GM10248 (cell line): ENCODE measurements at regions not wholly inside any gene's neighbourhood (a gene's known extent, or its start where the extent isn't known, plus 50 kb on each side); places are given as distances from the start of the nearest gene placed in this dataset.

Experiments
- CTCF ChIA-PET: fragments of 300-600 bp; sonication (Branson Sonifier 250); formaldehyde crosslinking; extraction: SDS; loops from one replicate; lab custom pipeline; 2021; ENCODE audit warnings: antibody characterized with exemption; lab: Yijun Ruan, JAX
- POLR2A ChIA-PET: fragments of 350-650 bp; sonication (Branson Sonifier 250); formaldehyde crosslinking; extraction: SDS; loops from one replicate; lab custom pipeline; 2020; ENCODE audit warnings: antibody characterized with exemption; lab: Yijun Ruan, JAX
- DNase-seq: peaks from one replicate; pipeline ENCODE4 v3.0.0; 2012; ENCODE audit errors: extremely low spot score
- CTCF ChIP-seq: IDR thresholded peaks from 2 replicates; pipeline ENCODE4 v1.5.1; 2012; ENCODE audit warnings: mild to moderate bottlenecking, low read depth; ENCODE audit errors: extremely low read depth, missing control alignments, control extremely low read depth

- CTCF ChIA-PET: no interaction called here
- no peak for DNase-seq
- TF ChIP-seq CTCF: no peak
- POLR2A ChIA-PET: no interaction called here
Measured at GRCh38 chr4:126250006-126250405, 935.3 kb downstream of the FAT4 start.

GRCh38 chr4:126251169-126251568, 936.4 kb downstream of the FAT4 start:
- CTCF ChIA-PET: interaction anchor here (1.3 kb wide), 1 partner anchor 14 kb away, joined by 3 read pairs; no protein-coding TSS in a partner anchor
- POLR2A ChIA-PET: no interaction called here
- no peak for TF ChIP-seq CTCF
- DNase-seq: no peak

- no peak for TF ChIP-seq CTCF
- ChIA-PET CTCF (no interaction called here), POLR2A (no interaction called here)
- DNase-seq: no peak
Measured at GRCh38 chr4:126262665-126263064, 947.9 kb downstream of the FAT4 start.

- TF ChIP-seq CTCF: no peak
- ChIA-PET CTCF (interaction anchor here (1.4 to 2.5 kb wide), 2 partner anchors 10 to 13 kb away, joined by 3 to 9 read pairs; no protein-coding TSS in a partner anchor), POLR2A (no interaction called here)
- DNase-seq: no peak
Measured at GRCh38 chr4:126264839-126265238, 950.1 kb downstream of the FAT4 start.

- no peak for TF ChIP-seq CTCF
- DNase-seq: no peak
- ChIA-PET CTCF (interaction anchor here (2.5 kb wide), 1 partner anchor 11 kb away, joined by 9 read pairs; no protein-coding TSS in a partner anchor), POLR2A (no interaction called here)
Measured at GRCh38 chr4:126265888-126266287, 951.1 kb downstream of the FAT4 start.

- ChIA-PET POLR2A (no interaction called here), CTCF (interaction anchor here (1.0 kb wide), 1 partner anchor 12 kb away, joined by 3 read pairs; no protein-coding TSS in a partner anchor)
- no peak for TF ChIP-seq CTCF
- DNase-seq: no peak
Measured at GRCh38 chr4:126267689-126268088, 952.9 kb downstream of the FAT4 start.
